ENCODE measurements at regions not wholly inside any gene's neighbourhood (a gene's known extent, or its start where the extent isn't known, plus 50 kb on each side); places are given as distances from the start of the nearest gene placed in this dataset.

DNA sequence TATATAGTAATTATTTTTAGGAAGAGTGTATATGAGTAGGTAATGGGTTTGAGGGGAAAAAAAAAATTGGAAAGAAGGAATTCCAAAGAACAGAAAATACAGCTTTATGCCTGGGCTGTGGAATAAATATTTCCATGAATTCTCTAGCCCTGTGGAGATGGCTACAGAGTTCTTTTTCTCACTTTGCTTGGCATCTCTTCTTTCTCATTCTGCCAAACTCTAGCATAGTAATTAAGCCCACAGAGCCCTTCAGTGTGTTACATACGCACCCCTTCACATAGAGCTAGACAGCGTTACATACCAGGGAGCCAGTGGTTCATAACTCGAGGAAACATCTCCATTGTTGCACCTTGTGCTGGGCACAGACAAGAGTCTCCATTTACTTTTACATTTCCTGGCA is 621.1 kb downstream of the CDH8 start:
- no peak overlapping the region for H3K27ac ChIP-seq (ENCODE audit: low read length)
- POLR2A ChIA-PET (ENCODE audit: unreplicated experiment) = no interaction called here
- no peak for DNase-seq
- no peaks in the 10 kb centered on the region for H3K9me3 ChIP-seq (ENCODE audit: low read length)
- no peaks in the 10 kb centered on the region for H3K4me1 ChIP-seq (ENCODE audit: insufficient read depth, low read length)
- TF ChIP-seq, protein P1, sequence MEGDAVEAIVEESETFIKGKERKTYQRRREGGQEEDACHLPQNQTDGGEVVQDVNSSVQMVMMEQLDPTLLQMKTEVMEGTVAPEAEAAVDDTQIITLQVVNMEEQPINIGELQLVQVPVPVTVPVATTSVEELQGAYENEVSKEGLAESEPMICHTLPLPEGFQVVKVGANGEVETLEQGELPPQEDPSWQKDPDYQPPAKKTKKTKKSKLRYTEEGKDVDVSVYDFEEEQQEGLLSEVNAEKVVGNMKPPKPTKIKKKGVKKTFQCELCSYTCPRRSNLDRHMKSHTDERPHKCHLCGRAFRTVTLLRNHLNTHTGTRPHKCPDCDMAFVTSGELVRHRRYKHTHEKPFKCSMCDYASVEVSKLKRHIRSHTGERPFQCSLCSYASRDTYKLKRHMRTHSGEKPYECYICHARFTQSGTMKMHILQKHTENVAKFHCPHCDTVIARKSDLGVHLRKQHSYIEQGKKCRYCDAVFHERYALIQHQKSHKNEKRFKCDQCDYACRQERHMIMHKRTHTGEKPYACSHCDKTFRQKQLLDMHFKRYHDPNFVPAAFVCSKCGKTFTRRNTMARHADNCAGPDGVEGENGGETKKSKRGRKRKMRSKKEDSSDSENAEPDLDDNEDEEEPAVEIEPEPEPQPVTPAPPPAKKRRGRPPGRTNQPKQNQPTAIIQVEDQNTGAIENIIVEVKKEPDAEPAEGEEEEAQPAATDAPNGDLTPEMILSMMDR (conservative IDR thresholded peaks at IDR 0.05; ENCODE audit: low read depth, low read length) = no peak
- intact Hi-C loops (cut with micrococcal nuclease) = no loop called here
- H3K4me2 ChIP-seq (ENCODE audit: low read length) = no peak overlapping the region
- no peak overlapping the region for H3K9ac ChIP-seq (ENCODE audit: low read length)
- H3F3A ChIP-seq (ENCODE audit: low read length, unreplicated experiment) = no peaks in the 10 kb centered on the region
- no peaks in the 10 kb centered on the region for H4K20me1 ChIP-seq (ENCODE audit: low read length)
- no peaks in the 10 kb centered on the region for H3K27me3 ChIP-seq (ENCODE audit: low read length)
- no TSS peak for BruUV-seq (replicated peaks)
- H3K4me3 ChIP-seq (ENCODE audit: low read length) = no peak overlapping the region
- H3K36me3 ChIP-seq (ENCODE audit: low read depth, low read length) = no peaks in the 10 kb centered on the region
- no peaks in the 10 kb centered on the region for H3K79me2 ChIP-seq (ENCODE audit: low read length)
- CTCF ChIA-PET = no interaction called here
- no peaks in the 10 kb centered on the region for H3K9me2 ChIP-seq (replicated peaks; ENCODE audit: low read length)
- ATAC-seq = no peak
- H2AFZ ChIP-seq (ENCODE audit: low read length) = no peak overlapping the region

DNA sequence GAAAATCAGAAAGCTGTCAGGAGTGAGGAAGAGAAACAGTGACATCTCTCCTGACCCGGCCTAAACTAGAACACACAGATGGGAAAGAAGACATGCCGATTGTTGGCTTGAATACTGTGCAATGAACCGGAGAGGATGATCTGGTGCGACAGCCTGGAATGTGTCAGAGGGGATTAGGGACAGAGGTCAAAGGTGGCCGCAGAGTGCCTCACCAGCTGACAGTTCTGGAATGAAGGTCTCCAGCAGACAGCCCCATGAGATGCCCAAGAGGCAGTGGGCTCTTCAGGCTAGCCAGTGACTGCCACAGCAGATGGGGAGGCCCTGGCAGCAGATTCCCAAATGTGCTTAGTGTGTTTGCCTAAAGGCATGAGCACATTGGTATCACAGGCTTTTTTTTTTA is 623.2 kb downstream of the CDH8 start:
- BruUV-seq (replicated peaks) = no TSS peak
- Histone ChIP-seq H3K27ac (ENCODE audit: low read length) (no peak overlapping the region), H2AFZ (ENCODE audit: low read length) (no peak overlapping the region), H3K4me1 (ENCODE audit: insufficient read depth, low read length) (no peaks in the 10 kb centered on the region), H3K36me3 (ENCODE audit: low read depth, low read length) (no peaks in the 10 kb centered on the region), H3K4me3 (ENCODE audit: low read length) (no peak overlapping the region), H4K20me1 (ENCODE audit: low read length) (no peaks in the 10 kb centered on the region), H3K9me3 (ENCODE audit: low read length) (no peaks in the 10 kb centered on the region), H3K4me2 (ENCODE audit: low read length) (no peak overlapping the region), H3K9ac (ENCODE audit: low read length) (no peak overlapping the region), H3K9me2 (replicated peaks; ENCODE audit: low read length) (no peaks in the 10 kb centered on the region), H3K27me3 (ENCODE audit: low read length) (no peaks in the 10 kb centered on the region), H3K79me2 (ENCODE audit: low read length) (no peaks in the 10 kb centered on the region), H3F3A (ENCODE audit: low read length, unreplicated experiment) (no peaks in the 10 kb centered on the region)
- TF ChIP-seq EZH2 (IDR thresholded peaks at IDR 0.05; ENCODE audit: low read length, unreplicated experiment) = no peak
- DNase-seq (no peak), ATAC-seq (no peak)
- CTCF ChIA-PET = no interaction called here
- intact Hi-C loops (cut with micrococcal nuclease) = no loop called here
- POLR2A ChIA-PET (ENCODE audit: unreplicated experiment) = no interaction called here

DNA sequence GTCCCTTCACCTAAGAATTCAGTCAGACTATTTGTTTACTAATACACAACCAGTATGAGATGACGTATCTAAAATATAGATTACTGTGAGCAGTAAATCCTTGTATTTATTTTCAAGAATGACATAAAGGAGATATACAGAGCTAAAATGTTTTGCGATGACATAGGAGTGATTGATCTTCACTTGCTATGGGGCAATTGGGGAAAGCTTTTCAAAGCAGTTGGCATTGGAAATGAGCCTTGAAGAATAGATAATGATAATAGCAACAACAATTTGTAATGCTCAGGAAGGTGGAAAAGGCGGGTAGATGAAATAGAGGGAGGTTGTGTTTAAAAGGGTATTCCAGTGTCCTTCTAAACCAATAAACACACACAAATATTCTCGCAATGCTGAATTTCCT is 623.7 kb downstream of the CDH8 start:
- no peaks in the 10 kb centered on the region for H3K79me2 ChIP-seq (ENCODE audit: low read length)
- CTCF ChIA-PET = no interaction called here
- no peaks in the 10 kb centered on the region for H4K20me1 ChIP-seq (ENCODE audit: low read length)

More for the DNA sequence above, 623.7 kb downstream of the CDH8 start:
- POLR2A ChIA-PET (ENCODE audit: unreplicated experiment) = no interaction called here
- Histone ChIP-seq H3K4me2 (ENCODE audit: low read length) (no peak overlapping the region), H3F3A (ENCODE audit: low read length, unreplicated experiment) (no peaks in the 10 kb centered on the region), H3K4me3 (ENCODE audit: low read length) (no peak overlapping the region), H3K4me1 (ENCODE audit: insufficient read depth, low read length) (no peaks in the 10 kb centered on the region), H3K9me2 (replicated peaks; ENCODE audit: low read length) (no peaks in the 10 kb centered on the region), H3K27ac (ENCODE audit: low read length) (no peak overlapping the region), H3K9me3 (ENCODE audit: low read length) (no peaks in the 10 kb centered on the region), H3K9ac (ENCODE audit: low read length) (no peak overlapping the region), H3K36me3 (ENCODE audit: low read depth, low read length) (no peaks in the 10 kb centered on the region), H3K27me3 (ENCODE audit: low read length) (no peaks in the 10 kb centered on the region), H2AFZ (ENCODE audit: low read length) (no peak overlapping the region)
- DNase-seq (no peak), ATAC-seq (no peak)
- TF ChIP-seq EZH2 (IDR thresholded peaks at IDR 0.05; ENCODE audit: low read length, unreplicated experiment) (no peak), EZH2phosphoT487 (IDR thresholded peaks at IDR 0.05; ENCODE audit: borderline replicate concordance, low read length) (no peak)
- TF ChIP-seq, protein P1 (conservative IDR thresholded peaks at IDR 0.05; ENCODE audit: low read depth, low read length) = no peak
- intact Hi-C loops (cut with micrococcal nuclease) = no loop called here
- no TSS peak for BruUV-seq (replicated peaks)

Measured in PC-3 (cell line).